NCI-H510A (cell line): ENCODE measurements at regions not wholly inside any gene's neighbourhood (a gene's known extent, or its start where the extent isn't known, plus 50 kb on each side); places are given as distances from the start of the nearest gene placed in this dataset.
"Not testable (repeated sequence)": the region's sequence is repeated elsewhere in the genome, so short reads cannot be mapped to it uniquely, and the experiment has no call there.

Experiments
- DNase-seq: peaks from one replicate; lab custom pipeline; 2025; lab: John Stamatoyannopoulos, UW

DNA sequence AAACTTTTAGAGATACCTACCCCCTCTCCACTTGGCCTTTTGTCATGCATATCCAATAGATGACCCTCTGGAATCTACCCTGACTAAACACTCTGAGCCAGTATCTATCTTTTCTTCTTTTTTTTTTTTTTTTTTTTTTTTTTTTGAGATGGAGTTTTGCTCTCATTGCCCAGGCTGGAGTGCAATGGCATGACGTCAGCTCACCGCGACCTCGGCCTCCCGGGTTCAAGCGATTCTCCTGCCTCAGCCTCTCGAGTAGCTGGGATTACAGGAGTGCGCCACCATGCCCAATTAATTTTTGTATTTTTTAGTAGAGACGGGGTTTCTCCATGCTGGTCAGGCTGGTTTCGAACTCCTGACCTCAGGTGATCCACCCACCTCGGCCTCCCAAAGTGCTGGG is 50.8 kb upstream of the GRIN2B start:
- not testable (repeated sequence) for DNase-seq

- DNase-seq = no peak
These were observed 62.4 kb upstream of the GRIN2B start for GRCh38 chr12:14043776-14044175.

DNA sequence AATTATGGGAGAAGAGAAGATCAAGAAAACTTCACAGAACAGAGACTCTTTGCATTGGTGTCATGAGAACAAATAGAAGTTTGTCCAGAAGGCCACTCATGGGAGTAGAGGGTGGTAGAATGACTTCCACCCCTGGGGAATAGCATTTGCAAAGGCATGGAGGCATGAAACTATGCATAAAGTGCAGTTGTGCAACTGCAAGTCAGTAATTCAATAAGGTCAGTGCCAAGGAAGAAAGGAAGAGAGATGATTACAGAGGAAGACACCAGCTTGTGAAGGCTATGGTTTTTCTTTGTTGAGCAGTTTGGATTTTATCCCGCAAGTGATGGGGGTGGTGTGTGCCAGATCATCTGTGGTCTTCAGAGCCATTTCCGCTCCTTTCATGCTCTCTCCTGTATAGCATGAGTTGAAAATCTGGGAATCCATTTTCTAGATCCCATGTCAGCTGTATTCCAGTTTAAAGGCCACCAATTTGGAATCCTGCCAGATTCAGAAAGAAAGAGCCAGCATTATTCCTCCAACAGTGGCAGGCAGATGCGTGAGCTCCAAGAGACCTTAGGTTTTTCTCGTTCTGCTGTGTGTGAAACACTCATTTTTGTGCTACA is 67.6 kb upstream of the GRIN2B start:
- no peak for DNase-seq

DNA sequence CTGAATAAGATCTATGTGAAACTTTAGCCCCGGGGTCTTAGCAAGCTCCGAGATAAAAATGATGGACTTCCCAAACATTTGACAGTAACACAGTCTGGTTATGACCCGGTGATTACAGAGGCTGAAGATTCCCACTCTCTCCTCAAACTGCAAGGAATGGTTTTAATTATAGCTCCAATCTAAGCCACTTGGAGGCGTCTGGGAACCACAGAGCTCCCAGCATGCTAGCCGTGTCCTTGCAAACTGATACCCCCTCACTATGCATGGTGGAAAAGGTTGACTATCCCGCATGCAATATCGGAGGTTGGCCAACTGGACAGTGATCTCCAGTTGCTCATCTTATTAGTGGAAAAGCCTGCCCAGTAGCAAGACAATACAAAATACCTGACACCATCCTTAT is 76.5 kb upstream of the GRIN2B start:
- no peak for DNase-seq

- no peak for DNase-seq
These were observed 77.3 kb upstream of the GRIN2B start for GRCh38 chr12:14058717-14059116.

DNA sequence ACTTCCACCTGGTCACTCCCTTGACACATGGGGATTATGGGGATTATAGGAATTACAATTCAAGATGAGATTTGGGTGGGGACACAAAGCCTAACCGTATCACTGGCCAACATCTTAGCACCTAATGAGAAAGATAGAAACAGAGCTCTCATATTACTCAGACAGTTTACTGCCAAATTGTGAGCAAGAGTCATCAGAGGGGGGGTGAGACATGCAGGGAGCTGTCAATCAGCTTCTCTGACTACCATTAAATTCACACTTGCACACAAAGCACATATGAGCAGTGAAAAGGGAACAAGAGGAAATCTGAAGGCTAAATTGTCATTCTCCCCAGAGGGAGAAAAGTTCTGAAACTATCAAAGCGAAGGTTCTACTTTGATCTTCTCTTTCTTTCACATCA is 78.1 kb upstream of the GRIN2B start:
- no peak for DNase-seq

GRCh38 chr12:14065616-14066015 is 84.2 kb upstream of the GRIN2B start:
- DNase-seq = no peak

DNA sequence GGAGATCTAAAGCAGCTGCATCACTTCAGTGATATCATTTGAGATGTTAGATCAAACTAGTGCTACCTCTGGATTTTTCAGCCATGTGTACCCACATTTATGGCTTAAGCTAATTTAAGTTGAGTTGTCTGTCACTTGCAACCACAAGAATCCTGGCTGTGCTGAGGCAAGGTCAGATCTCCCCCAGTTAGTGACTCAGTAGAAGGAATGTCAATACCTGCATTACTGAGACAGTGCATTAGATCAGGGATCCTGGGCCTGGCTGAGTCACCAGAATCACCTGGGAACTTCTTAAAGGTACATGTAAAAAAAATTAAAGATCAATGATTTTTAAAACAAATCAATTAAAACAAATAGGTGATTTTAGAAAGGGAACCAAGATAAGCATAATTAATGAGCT is 84.6 kb upstream of the GRIN2B start:
- no peak for DNase-seq

DNA sequence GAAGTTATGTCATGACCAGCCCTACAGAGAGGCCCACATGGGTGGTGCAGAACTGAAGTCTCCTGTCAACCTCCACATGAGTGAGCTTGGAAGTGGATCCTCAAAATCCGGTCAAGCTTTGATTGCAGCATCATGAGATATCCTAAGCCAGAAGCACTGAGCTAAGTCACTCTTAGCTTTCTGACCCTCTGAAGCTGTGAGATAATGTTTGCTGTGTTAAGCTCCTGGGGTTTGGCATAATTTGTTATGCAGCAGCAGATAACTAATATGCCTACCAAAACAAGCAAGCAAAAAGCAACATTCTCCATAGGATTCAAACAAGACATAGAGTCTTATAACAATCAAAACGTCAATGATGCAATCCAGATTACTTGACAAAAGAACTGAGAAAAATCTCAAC is 87.6 kb upstream of the GRIN2B start:
- DNase-seq = no peak

GRCh38 chr12:14071833-14072232 is 90.4 kb upstream of the GRIN2B start:
- DNase-seq = no peak

GRCh38 chr12:14072987-14073386 is 91.6 kb upstream of the GRIN2B start:
- DNase-seq = no peak

GRCh38 chr12:14075797-14076393 is 94.5 kb upstream of the GRIN2B start:
- DNase-seq = no peak

DNA sequence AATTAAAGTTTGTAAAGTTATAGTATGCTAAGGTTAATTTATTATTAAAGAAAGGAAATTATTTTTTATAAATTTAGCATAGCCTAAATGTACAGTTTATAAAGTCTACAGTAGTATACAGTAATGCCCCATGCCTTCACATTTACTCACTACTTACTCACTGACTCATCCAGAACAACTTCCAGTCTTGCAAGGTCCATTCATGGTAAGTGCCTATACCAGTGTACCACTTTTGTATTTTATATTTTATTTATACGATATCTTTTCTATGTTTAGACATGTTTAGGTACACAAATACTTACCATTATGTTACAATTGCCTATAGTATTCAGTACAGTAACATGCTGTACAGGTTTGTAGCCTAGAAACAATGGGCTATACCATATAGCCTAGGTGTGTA is 95.1 kb upstream of the GRIN2B start:
- DNase-seq = no peak

- no peak for DNase-seq
These were observed 105.4 kb upstream of the GRIN2B start for GRCh38 chr12:14086838-14087237.

GRCh38 chr12:14099994-14100393 is 118.6 kb upstream of the GRIN2B start:
- no peak for DNase-seq

DNA sequence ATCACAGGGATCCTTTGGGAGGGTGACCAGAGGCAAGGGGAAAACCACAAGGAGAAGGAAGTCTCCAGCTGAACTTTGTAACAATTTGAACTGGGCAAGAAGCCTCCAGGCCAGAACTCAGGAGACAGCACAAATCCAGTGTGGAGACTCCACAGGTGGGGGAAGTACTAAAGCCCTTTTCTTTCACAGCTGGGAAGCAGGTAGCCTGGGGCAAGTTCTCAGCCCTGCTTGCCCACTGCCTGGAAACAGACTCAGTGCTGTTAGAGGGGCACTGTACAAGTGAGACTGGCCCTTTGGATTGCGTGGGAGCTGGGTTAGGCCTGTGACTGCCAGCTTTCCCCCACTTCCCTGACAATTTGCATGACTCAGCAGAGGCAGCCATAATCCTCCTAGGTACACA is 120.2 kb upstream of the GRIN2B start:
- DNase-seq = not testable (repeated sequence)

GRCh38 chr12:14111230-14111865 is 129.9 kb upstream of the GRIN2B start:
- DNase-seq = no peak

GRCh38 chr12:14113031-14113430 is 131.6 kb upstream of the GRIN2B start:
- no peak for DNase-seq

DNA sequence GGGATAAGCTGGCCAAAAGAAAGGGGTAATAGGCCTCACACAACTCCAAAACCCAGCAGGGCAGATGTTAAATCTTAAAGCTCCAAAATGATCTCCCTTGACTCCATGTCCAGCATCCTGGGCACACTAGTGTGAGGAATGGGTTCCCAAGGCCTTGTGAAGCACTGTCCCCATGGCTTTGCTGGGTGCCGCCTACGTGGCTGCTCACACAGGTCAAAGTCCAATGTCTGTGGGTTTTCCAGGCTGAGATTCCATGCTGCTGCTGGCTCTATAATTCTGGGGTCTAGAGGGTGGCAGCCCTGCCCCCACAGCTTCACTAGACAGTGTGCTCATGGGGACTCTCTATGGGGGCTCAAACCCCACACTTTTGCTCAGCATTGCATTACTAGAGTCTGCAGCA is 145.3 kb upstream of the GRIN2B start:
- DNase-seq = no peak

- DNase-seq = no peak
These were observed 148.3 kb upstream of the GRIN2B start for GRCh38 chr12:14129611-14130195.

GRCh38 chr12:14135996-14136395 is 154.6 kb upstream of the GRIN2B start:
- no peak for DNase-seq

DNA sequence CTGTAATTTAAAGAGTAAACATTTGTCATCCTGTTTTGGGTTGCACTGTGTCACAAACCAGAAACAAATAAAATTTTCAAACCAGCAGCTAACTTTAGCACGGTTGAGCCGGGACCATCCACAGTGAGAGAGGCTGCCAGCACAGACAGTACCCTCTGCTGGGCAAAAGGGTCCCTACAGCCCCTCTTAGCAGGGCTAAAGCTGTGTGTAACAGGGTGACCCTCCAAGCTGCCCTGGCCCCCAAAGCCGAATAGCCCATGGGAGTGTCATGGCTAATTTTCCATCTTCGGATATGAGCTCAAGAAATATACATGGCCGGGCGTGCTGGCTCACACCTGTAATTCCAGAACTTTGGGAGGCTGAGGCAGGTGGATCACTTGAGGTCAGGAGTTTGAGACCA is 157.1 kb upstream of the GRIN2B start:
- DNase-seq = no peak

- no peak for DNase-seq
These were observed 167.3 kb upstream of the GRIN2B start for GRCh38 chr12:14148489-14149270.
